T47D (cell line): ENCODE measurements at regions not wholly inside any gene's neighbourhood (a gene's known extent, or its start where the extent isn't known, plus 50 kb on each side); places are given as distances from the start of the nearest gene placed in this dataset.

Experiments used
- DNase-seq, 2 experiments: peaks; one replicate each; pipeline versions ENCODE4 v3.0.0 to v3.0.0-alpha.2; 2011 to 2012; ENCODE audit warnings: low read depth in 1 of 2, low spot score in 1 of 2
- JUND ChIP-seq: IDR thresholded peaks from 2 replicates; pipeline ENCODE4 v1.6.1; 2012; ENCODE audit warnings: low read depth
- in situ Hi-C: cut with HindIII; loops from 2 replicates; pipeline ENCODE4 v1.10.0; 2016; ENCODE audit warnings: low sequenced_read_pairs, low pct_unique_long_range_greater_than_20kb

- peak in 1 of 2 experiments; percentile 1 for DNase-seq
- no peak for TF ChIP-seq JUND
- in situ Hi-C loops, result no loop called here
Measured at GRCh38 chr4:71130827-71131603, 137.6 kb downstream of the DCK start.

GRCh38 chr4:71132486-71132885, 139.0 kb downstream of the DCK start:
- no peak for DNase-seq
- no peak for TF ChIP-seq JUND
- in situ Hi-C loops, result no loop called here

GRCh38 chr4:71133491-71133890, 140.0 kb downstream of the DCK start:
- TF ChIP-seq JUND, result no peak
- in situ Hi-C loops, result no loop called here
- DNase-seq, result no peak

GRCh38 chr4:71136071-71136470, 142.6 kb downstream of the DCK start:
- no peak for DNase-seq
- in situ Hi-C loops, result no loop called here
- no peak for TF ChIP-seq JUND

GRCh38 chr4:71138007-71138615, 144.7 kb downstream of the DCK start:
- in situ Hi-C loops, result no loop called here
- no peak for TF ChIP-seq JUND
- no peak for DNase-seq

GRCh38 chr4:71140563-71140962, 147.1 kb downstream of the DCK start:
- no peak for TF ChIP-seq JUND
- DNase-seq, result no peak
- in situ Hi-C loops, result no loop called here

- TF ChIP-seq JUND, result no peak
- no peak for DNase-seq
- in situ Hi-C loops, result no loop called here
Measured at GRCh38 chr4:71141125-71141524, 147.7 kb downstream of the DCK start.

- no peak for TF ChIP-seq JUND
- in situ Hi-C loops, result no loop called here
Measured at GRCh38 chr4:71147261-71147660, 153.8 kb downstream of the DCK start.

GRCh38 chr4:71148545-71148944, 155.1 kb downstream of the DCK start:
- in situ Hi-C loops, result no loop called here
- no peak for DNase-seq
- TF ChIP-seq JUND, result no peak

More at GRCh38 chr4:71147261-71147660, 153.8 kb downstream of the DCK start:
- DNase-seq, result no peak

GRCh38 chr4:71151054-71151453, 157.6 kb downstream of the DCK start:
- no peak for TF ChIP-seq JUND
- DNase-seq, result no peak
- in situ Hi-C loops, result no loop called here

GRCh38 chr4:71156616-71157015, 163.2 kb downstream of the DCK start:
- TF ChIP-seq JUND, result no peak
- in situ Hi-C loops, result no loop called here
- no peak for DNase-seq

GRCh38 chr4:71162386-71162785, 168.9 kb downstream of the DCK start:
- DNase-seq, result no peak
- in situ Hi-C loops, result no loop called here
- TF ChIP-seq JUND, result no peak

- no peak for DNase-seq
- no peak for TF ChIP-seq JUND
- in situ Hi-C loops, result no loop called here
Measured at GRCh38 chr4:71163317-71163716, 169.9 kb downstream of the DCK start.
